Heart right ventricle (tissue), 16 donors: ENCODE measurements at regions not wholly inside any gene's neighbourhood (a gene's known extent, or its start where the extent isn't known, plus 50 kb on each side); places are given as distances from the start of the nearest gene placed in this dataset.

Experiments used
- ATAC-seq, 8 donors: fragments of 200-7000 bp; cut with Tn5 transposase; one replicate each; pipeline ENCODE4 v1.9.1; 2020; ENCODE audit warnings: mild to moderate bottlenecking in 8 of 8, moderate library complexity in 8 of 8, moderate number of reproducible peaks in 1 of 8
- DNase-seq, 2 donors: peaks; one replicate each; pipeline ENCODE4 v3.0.0-alpha.2; 2020
- H3K27ac ChIP-seq, 10 donors: fragments of 200-600 bp; sonication (generic) in 2 of 10; one replicate each; pipeline versions ENCODE4 v1.5.0 to v1.8.0; 2020 to 2022; ENCODE audit warnings: mild to moderate bottlenecking in 3 of 10
- H3K27me3 ChIP-seq, 7 donors: fragments of 200-600 bp; one replicate each; pipeline ENCODE4 v1.8.0; 2021 to 2022; ENCODE audit warnings: mild to moderate bottlenecking in 2 of 7
- H3K36me3 ChIP-seq, 9 donors: fragments of 200-600 bp; sonication (generic) in 1 of 9; one replicate each; pipeline versions ENCODE4 v1.5.0 to v1.8.0; 2020 to 2022; ENCODE audit warnings: mild to moderate bottlenecking in 2 of 9
- H3K4me1 ChIP-seq, 9 donors: fragments of 200-600 bp; sonication (generic) in 1 of 9; one replicate each; pipeline versions ENCODE4 v1.5.0 to v1.8.0; 2020 to 2022; ENCODE audit warnings: mild to moderate bottlenecking in 4 of 9
- H3K4me3 ChIP-seq, 10 donors: fragments of 200-600 bp; sonication (generic) in 2 of 10; one replicate each; pipeline versions ENCODE4 v1.5.0 to v1.8.0; 2020 to 2022; ENCODE audit warnings: mild to moderate bottlenecking in 7 of 10, moderate library complexity in 2 of 10
- H3K9me3 ChIP-seq, 11 donors: fragments of 200-600 bp in 10 of 11; sonication (generic) in 2 of 11; one replicate each; pipeline versions ENCODE4 v1.5.0 to v1.8.0; 2013 to 2022; ENCODE audit warnings: mild to moderate bottlenecking in 2 of 11, control low read depth in 1 of 11, moderate library complexity in 1 of 11
- whole genome bisulfite sequencing, 2 donors: extraction: QIAGEN DNeasy Blood & Tissue Kit; methylation state at CpG; one replicate each; pipeline ENCODE4 v1.1.7; 2013; ENCODE audit warnings: inconsistent platforms in 1 of 2; 5-methylcytosine and 5-hydroxymethylcytosine counted together
- intact Hi-C, 10 donors: fragments of 100-400 bp; cut with DNase I; formaldehyde crosslinking; loops; one replicate each; pipeline versions ENCODE4 v1.11.1 to v1.14.2; 2022
- TF ChIP-seq, protein P1 (sequence below), 9 donors: fragments of 200-600 bp; sonication (generic) in 2 of 9; IDR thresholded peaks; one replicate each; pipeline versions ENCODE4 v1.5.0 to v1.8.0; 2021 to 2022; ENCODE audit warnings: antibody characterized with exemption in 9 of 9, mild to moderate bottlenecking in 5 of 9, moderate library complexity in 1 of 9
- donor health status: Arrhythmogenic right ventricular cardiomyopathy.
- donor health status: ischemic (EF 13 %, LVEDD 7.1; RV severe dilation, severe dysfunction).
- donor health status: healthy with polysubstance abuse.
- donor health status: DM: no; HTN: yes; CAD: no.
- donor health status: DM: no; HTN: no; CAD: no.
- donor health status: ischemic (EF 25% LVEDD 6.9; RV normal size, moderate dysfunction).
- donor health status: ischemic (EF 25% LVEDD 5.7; RV mildly dilated, moderate dysfunction).
- donor health status: healthy.
- donor health status: DM: yes; HTN: yes; CAD: no.
- donor health status: Ischemic cardiomyopathy.
- donor health status: ischemic (EF 35%, LVEDD 5.7; RV mildly dilated, moderate dysfunction).
- donor health status: nonischemic (EF 11% LVEDD 7.7; RV severe dilation, severe dysfunction).
- donor health status: DM: yes; HTN: yes; CAD: no.
- donor health status: PGD.
- donor health status: ischemic (EF 29% LVEDD 5.4; RV normal size, mild dysfunction).
- donor health status: nonischemic (EF 23%, LVEDD 6.1; RV moderate dilation, normal function).

DNA sequence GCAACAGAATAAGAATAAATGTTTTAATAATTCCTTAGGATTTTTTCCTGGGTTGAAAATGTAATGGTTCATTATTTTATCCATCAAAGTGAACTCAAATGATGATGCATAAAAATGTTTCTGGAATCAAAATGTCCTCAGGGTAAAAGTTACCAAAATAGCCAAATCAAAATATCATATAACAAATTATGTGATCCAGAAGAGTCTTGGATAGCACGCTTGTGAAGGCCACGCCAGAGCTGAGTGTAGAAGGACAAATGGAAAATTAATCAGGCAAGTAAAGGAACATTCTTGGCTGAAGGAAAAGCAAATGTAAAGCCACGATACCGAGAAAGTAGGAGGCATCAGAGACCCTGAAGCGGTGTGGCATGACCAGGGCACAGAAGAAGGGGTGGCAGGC lies 169.2 kb downstream of the CAPZA3 start:
- ATAC-seq (peak in 7 of 8 donors; percentile 21 to 62 (median 42)), DNase-seq (no peak)
- intact Hi-C loops: no loop called here

DNA sequence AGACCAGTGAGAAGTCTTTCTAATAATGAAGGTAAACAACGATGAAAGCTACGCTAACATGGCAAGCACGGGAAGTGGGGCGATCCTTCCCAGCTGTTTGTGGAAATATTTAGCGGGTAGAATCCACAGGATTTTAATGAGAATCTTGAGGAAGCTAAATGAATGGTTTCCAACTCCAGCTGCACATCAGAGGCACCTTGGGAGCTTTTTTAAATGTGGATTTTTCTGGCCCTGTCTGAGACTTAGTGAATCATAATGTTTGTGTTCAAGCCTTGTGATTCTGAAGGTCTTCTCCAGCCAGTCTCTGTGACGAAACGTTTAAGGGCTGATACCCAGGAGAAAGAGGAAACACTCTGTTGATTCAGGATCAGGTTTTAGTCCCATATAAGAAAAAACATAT lies 169.8 kb downstream of the CAPZA3 start:
- H3K27ac ChIP-seq: peak overlapping the region in 8 of 10 donors; percentile 33 to 70 (median 64)
- peak in 1 of 2 donors; percentile 19 for DNase-seq
- 79 to 85% methylated on average over 7 of the region's 7 CpGs for WGBS, 2 donors
- peaks cover 0 to 16% (median 6%) of the 10 kb centered on the region in 11 donors for H3K9me3 ChIP-seq
- H3K36me3 ChIP-seq: no peaks in the 10 kb centered on the region
- TF ChIP-seq, protein P1, sequence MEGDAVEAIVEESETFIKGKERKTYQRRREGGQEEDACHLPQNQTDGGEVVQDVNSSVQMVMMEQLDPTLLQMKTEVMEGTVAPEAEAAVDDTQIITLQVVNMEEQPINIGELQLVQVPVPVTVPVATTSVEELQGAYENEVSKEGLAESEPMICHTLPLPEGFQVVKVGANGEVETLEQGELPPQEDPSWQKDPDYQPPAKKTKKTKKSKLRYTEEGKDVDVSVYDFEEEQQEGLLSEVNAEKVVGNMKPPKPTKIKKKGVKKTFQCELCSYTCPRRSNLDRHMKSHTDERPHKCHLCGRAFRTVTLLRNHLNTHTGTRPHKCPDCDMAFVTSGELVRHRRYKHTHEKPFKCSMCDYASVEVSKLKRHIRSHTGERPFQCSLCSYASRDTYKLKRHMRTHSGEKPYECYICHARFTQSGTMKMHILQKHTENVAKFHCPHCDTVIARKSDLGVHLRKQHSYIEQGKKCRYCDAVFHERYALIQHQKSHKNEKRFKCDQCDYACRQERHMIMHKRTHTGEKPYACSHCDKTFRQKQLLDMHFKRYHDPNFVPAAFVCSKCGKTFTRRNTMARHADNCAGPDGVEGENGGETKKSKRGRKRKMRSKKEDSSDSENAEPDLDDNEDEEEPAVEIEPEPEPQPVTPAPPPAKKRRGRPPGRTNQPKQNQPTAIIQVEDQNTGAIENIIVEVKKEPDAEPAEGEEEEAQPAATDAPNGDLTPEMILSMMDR (IDR thresholded peaks at IDR 0.05): no peak
- H3K4me1 ChIP-seq: peaks cover 0 to 14% (median 0%) of the 10 kb centered on the region in 9 donors
- H3K4me3 ChIP-seq: no peak overlapping the region
- ATAC-seq: peak in 7 of 8 donors; percentile 72 to 86 (median 80)
- intact Hi-C loops: no loop called here
- no peaks in the 10 kb centered on the region for H3K27me3 ChIP-seq

More for the DNA sequence above, 169.2 kb downstream of the CAPZA3 start:
- Histone ChIP-seq H3K27ac (peak overlapping the region in 7 of 10 donors; percentile 43 to 70 (median 53)), H3K4me3 (no peak overlapping the region), H3K9me3 (peaks cover 0 to 11% (median 3%) of the 10 kb centered on the region in 11 donors), H3K4me1 (peaks cover 0 to 14% (median 0%) of the 10 kb centered on the region in 9 donors), H3K27me3 (no peaks in the 10 kb centered on the region), H3K36me3 (no peaks in the 10 kb centered on the region)
- TF ChIP-seq, protein P1 (IDR thresholded peaks at IDR 0.05): no peak
- WGBS, 2 donors: 68 to 81% methylated on average over 5 of the region's 5 CpGs

GRCh38 chr12:18908191-18908590 lies 170.3 kb downstream of the CAPZA3 start:
- Histone ChIP-seq H3K27me3 (no peaks in the 10 kb centered on the region), H3K27ac (peak overlapping the region in 9 of 10 donors; percentile 24 to 70 (median 63)), H3K4me3 (no peak overlapping the region), H3K36me3 (no peaks in the 10 kb centered on the region), H3K4me1 (peaks cover 0 to 14% (median 0%) of the 10 kb centered on the region in 9 donors), H3K9me3 (peaks cover 0 to 20% (median 6%) of the 10 kb centered on the region in 11 donors)
- TF ChIP-seq, protein P1 (IDR thresholded peaks at IDR 0.05): no peak
- DNase-seq (peak in 1 of 2 donors; percentile 4), ATAC-seq (peak in 7 of 8 donors; percentile 36 to 63 (median 52))
- WGBS, 2 donors: 80 to 83% methylated on average over 4 of the region's 4 CpGs
- intact Hi-C loops: no loop called here

- DNase-seq (no peak), ATAC-seq (no peak)
- H3K36me3 ChIP-seq: no peaks in the 10 kb centered on the region
- intact Hi-C loops: no loop called here
- no peak overlapping the region for H3K4me3 ChIP-seq
- no peaks in the 10 kb centered on the region for H3K27me3 ChIP-seq
- H3K27ac ChIP-seq: no peak overlapping the region
- TF ChIP-seq, protein P1 (IDR thresholded peaks at IDR 0.05): no peak
- H3K4me1 ChIP-seq: no peaks in the 10 kb centered on the region
- H3K9me3 ChIP-seq: no peaks in the 10 kb centered on the region
- WGBS, 2 donors: 96 to 98% methylated on average over 1 of the region's 1 CpG
Measured at GRCh38 chr12:18919871-18920511, 182.1 kb downstream of the CAPZA3 start.
